Tibial nerve (tissue), 3 donors: ENCODE measurements at regions not wholly inside any gene's neighbourhood (a gene's known extent, or its start where the extent isn't known, plus 50 kb on each side); places are given as distances from the start of the nearest gene placed in this dataset.

Experiments used
- CTCF ChIP-seq, 5 experiments: fragments of 200-600 bp in 3 of 5; fragments of 450-650 bp in 2 of 5; sonication (generic) in 3 of 5; IDR thresholded peaks; one replicate each; pipeline ENCODE4 v1.5.1; 2016 to 2019; ENCODE audit warnings: antibody characterized with exemption in 5 of 5, mild to moderate bottlenecking in 3 of 5, moderate library complexity in 2 of 5
- POLR2A ChIP-seq, 2 donors: fragments of 450-650 bp; IDR thresholded peaks; one replicate each; pipeline ENCODE4 v1.6.1; 2017; ENCODE audit warnings: antibody characterized with exemption in 2 of 2, mild to moderate bottlenecking in 2 of 2, moderate library complexity in 2 of 2

GRCh38 chr3:3629911-3630310 lies 169.3 kb upstream of the LRRN1 start:
- TF ChIP-seq CTCF (IDR thresholded peaks at IDR 0.05) (no peak), POLR2A (IDR thresholded peaks at IDR 0.05) (no peak)
